Skin of body (tissue), 1 donor: ENCODE measurements at regions not wholly inside any gene's neighbourhood (a gene's known extent, or its start where the extent isn't known, plus 50 kb on each side); places are given as distances from the start of the nearest gene placed in this dataset.

Experiments
- DNase-seq: peaks from one replicate; lab custom pipeline; 2025; lab: John Stamatoyannopoulos, UW

DNA sequence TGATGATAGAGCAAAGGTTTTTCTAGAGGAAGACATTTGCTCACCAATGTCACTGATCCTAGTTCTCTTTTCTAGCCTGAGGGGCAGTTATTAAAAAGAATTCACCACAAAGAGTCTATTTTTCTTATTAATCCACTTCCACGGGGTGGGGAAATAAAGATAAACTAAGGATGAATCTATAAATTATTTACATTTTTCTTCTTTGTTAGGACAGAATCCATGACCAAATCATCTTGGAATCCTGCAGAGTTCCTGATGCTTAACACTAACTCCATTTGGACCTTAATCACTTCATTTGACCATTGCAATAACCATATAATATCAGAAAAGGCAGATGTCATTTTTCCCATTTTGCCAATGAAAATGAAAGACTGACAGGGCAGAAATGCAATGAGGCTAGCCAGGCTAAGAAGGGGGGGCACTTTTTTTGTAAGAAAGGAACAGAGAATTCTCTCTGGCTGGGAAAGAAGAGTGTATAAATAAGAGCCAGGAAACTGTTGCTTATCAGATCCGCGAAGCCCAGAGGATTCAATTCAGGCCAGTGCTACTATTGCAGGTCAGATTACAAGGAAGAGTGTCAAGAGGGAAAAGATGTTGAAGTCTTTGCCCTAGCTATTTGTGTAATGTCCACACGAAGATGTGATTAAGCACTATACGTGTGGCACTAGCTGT, 433.2 kb downstream of the TNS3 start:
- peak; percentile 25 for DNase-seq

DNA sequence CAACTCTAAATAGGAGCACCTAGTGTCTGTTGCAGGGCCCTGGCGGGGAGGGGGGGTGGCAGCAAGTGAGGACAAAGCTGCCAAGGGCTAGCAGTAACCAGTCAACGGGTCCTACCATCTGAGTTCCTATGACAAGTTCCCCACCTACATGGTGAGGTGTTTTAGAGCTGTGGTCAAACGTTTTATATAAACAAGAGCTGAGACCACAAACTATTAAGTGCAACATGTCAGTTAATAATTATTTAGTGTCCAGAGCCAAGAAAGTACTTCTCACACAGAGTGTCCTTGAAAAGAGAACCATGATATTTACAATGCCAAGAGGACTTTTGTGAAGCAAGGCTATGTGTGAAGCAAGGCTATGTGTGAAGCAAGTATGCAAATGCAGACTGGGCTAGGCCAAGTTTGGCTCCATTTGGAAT, 434.7 kb downstream of the TNS3 start:
- no peak for DNase-seq

DNA sequence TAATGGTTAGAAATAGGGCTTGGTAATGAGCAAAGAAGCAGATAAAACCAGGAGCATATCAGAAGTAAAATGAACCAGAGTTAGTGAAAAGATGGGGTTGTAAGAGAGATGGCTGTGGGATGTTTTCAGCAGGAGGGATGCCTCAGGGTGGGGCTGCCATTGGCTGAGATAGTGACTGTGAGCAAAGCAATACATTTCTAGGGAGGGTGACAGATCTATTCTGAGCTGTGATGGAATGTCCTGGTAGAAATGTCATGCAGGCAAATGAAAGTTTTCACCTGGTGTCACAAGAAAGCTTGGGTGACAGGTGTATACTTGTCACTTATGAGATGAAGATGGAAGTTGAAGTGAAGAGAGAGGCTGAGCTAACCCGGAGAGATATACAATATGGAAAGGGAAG, 435.9 kb downstream of the TNS3 start:
- DNase-seq, result no peak

DNA sequence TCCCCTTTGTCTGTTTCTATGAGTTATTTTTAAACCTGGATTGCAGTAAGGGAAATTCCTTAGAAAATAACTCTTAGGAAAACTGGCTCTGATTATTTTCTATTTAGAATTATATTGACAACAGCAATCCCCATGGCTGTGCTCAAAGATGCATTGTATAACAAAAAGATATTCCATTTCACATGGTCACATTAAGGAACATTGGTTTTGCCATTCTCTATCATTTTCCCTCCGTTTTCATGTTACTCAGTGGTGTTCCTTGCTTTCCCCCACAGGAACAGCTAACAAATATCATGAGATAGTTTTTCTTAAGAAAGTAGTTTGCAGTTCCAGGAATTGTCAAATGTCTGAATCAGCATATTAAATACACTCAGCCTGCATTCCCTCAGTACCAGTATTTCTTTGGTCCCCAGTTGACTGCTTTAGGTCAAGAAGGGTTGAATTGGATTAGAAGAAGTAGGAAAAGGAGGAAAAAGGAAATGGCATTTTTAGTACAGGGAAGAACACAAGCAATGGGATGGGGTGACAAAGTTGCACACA, 436.7 kb downstream of the TNS3 start:
- DNase-seq, result peak; percentile 25

DNA sequence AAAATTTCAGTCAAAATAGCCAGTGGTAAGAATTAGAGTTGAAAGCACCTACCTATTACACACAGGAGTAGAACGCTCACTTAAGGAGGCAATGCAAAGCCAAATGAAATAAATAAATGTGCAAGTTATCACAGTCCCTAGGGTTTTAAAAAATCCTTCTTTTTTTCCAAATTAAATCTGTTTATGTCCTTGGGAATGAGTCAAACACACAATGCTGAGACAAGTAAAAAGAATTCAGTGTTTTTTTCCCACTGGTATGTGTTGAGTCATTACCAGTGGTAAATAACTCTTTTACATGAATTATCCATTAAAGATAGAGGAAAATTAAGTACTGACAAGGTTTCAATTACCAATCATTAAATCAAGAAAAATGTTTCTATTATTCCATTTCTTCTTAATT, 438.6 kb downstream of the TNS3 start:
- no peak for DNase-seq

DNA sequence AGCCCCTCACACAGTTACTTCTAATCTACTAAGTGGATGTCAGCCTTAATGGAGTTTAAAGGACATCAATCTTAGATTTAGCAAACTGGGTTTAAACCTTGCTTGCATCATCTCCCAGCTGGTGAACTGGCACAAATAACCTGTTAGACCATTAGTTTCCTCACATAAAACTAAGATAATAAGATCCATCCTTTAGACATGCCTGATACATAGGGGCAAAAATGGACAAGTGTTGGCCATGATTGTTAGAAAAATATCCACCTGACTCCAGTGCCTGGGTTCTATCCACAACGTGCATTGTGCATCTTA, 439.1 kb downstream of the TNS3 start:
- no peak for DNase-seq

DNA sequence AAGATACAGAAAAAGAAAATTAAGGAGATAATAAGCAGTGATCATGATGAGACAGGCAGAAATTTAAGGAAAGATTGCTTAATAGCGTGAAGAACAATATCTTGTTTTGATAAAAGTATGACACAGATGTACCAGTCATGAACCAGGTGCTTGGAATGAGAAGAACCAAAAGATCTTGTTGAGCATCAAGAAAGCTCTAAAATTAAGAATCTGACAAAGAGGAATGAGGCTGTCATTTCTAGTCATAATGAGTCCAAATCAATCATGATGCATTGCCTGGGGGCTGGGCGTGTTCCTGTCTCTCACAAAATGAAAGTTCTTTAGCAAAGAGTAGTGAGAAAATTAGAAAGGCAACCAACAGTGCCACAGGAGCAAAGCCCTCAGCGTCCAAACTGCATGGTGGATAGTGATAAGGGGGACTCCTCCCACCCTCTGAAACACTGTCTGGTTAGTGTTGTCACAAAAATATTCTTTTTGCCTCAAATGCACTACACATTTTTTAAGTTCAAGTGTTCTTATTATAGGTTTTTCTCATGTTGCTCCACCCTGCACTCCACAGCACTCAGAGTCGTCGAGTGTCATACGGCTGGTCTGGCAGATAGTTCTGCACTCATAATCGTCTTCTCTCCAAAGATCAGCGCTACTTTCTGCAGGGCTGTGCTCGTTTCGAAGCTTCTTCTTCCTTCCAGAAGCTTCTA, 439.6 kb downstream of the TNS3 start:
- DNase-seq, result no peak

DNA sequence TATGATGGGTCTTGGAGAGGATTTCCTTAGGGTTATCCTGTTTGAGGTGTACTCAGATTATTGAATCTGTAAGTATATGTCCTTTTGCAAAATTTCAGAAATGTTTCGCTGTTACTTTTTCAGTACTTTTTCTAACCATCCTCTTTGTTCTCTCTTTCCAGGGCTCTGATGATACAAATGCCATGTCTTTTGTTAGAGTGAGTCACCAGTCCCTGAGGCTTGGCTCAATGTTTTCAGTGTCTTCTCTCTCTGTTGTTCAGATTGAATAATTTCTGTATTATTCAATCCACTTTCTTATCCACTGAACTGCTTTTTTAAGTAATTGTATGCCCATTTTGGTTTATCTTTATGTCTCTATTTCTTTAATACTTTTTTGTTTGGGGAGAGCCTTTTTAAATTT, 449.4 kb downstream of the TNS3 start:
- no peak for DNase-seq

DNA sequence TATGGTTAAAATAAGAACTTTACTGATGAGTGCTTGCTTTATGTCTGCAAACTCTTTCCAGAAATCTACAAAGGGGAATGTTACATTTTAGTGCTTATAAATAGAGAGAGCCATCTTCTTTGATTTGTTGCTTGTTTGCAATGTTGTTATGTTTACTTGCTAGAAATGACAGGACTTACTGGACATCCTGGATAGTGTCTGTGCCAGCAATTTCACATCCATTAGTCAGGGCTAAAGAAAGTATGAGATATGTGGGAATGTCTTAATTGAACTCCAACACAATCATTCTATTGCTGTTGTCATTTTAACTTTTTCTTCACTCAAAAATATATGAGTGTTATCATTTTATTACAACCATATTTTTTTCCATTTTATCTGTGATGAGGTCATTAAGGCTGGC, 453.2 kb downstream of the TNS3 start:
- peak; percentile 42 for DNase-seq

DNA sequence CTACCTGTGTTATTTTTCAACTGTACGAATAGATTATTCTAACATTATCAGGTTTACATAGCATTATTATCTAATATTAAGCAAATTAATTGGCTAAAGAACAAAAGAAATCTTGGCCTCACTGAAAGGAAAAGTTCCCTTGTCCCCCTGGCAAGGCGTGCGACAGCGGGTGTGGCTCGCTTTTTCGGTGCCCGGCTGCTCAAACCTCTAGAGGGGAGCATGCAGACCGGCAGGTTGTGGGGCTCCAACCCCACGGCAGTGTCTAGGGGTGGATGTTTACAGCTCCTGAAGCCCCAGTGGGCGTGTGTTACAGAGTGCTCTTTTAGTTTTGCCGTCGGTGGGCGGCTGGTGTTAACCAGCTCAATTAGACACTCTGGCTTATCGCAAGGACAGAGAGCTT, 456.4 kb downstream of the TNS3 start:
- no peak for DNase-seq

DNA sequence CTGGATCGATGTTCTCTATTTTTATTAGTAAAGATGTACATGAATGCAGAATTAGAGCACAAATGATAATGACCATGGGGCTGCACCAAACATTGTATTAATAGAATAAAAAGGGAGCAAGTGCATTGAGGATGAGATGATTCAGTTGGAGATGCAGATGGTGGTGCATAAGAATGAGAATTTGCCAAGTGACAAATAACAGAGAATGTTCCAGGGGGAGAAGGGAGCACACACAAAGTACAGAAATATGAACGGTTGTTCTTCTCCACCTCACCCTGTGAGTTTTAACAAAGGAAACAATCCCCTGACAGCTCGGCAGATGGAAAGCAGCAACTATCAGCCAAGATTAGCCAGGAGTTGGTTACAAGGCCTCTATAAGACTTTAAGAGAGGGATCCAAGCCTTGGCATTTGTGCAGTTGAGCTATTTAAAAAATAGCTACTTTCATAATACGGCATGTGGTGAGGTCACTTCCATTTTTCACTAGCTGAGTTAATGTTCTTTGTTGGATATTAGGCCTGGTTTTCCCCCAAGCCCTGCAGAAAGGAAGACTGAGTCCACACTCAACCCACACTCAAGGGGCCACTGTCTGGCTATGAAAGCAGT, 462.5 kb downstream of the TNS3 start:
- no peak for DNase-seq

DNA sequence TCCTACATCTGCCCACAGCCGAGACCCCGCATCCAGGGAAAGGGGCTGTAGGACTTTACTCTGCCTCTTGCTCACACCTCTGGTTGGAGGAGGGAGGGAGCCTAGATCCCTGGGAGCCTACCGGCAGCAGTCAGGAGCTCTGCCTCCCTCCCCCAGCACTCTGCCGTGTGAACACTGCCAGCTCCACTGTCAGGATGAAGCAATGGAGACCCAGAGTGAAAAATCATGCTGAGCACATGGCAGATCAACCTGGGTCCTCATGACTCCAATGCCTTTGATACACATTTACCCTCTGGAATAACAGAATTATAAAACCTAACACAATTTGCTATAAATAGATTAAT, 477.7 kb downstream of the TNS3 start:
- no peak for DNase-seq

DNA sequence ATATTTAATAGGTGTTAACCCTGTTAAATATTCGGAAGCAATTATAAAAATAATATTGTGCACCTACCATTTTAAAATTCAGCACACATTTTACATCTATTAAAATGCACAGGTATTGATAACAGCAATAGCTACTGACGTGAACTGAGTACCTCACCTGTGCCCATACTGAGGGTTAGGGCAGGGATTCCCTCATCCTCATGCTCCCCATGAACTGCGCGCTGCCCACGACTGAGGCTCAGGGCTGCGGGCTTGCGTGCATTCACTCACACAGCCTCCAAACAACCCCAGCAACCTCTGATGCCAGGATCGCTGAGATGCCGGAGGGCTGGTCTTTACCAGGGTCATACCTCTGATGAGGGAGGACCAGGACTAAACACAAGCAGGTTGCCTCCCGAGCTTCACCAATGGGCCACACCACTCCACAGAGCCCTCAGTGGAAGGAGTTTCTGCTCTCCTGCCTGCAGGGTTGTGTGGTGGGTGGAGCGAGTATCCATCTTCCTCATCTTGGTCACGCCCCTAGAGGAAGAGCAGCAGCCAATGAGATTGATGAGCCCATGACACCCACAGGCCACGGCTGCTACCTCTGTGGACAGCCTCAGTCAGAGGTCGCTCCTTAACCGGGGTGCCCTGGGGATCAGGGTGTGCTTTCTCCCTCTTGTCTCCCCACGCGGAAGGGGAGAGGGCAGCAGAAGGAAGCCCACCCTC, 478.3 kb downstream of the TNS3 start:
- no peak for DNase-seq

DNA sequence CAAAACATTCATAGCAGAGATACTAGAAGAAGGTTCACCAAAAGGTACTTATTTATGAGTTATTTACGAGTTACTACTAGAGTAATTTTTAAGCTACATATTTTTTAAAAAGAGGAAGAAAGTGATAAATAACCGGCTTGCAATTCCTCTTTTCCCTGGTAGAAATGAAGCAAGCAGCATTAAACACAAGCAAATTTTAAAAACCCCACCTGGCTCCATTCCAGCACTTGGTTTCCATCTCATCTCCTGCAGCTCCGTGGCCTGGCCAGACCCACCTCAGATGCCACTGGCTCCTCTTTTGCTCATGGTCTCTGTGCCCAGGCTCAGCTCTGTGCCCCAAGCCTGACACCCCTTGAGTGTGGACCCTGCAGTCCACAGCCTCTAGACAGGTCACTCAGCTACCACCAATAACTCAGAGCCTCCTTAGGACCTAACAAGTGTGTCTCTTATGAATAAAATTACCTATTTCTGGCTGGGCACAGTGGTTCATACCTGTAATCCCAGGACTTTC, 479.5 kb downstream of the TNS3 start:
- DNase-seq, result no peak

DNA sequence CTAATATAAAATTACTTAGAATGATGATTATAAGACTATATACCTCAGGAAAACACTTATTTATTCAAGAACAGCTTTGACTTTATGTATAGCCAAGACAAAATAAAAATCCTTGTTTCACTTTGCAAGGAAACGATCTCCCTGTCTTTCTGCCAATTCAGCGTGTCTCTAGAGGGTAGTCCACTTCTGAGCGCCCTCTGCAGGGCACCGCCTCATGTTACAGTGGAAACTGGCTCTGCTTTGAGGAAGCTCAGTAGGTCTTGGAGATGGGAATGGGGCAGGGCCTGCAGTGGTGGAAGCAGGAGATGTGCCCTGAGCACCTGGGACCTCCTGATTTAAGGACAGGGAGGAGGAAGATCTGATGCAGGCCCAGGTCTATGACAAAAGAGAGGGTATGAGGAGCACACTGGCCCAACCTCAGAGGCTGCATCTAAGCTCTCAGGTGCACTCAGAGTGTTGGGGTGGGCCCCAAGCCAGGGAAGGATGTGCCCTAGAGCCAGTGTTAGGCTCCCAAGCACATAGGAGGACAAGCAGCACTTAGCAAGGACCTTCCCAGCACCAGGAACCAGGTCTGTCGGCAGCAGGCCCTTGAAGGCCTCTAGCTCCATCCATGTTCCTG, 481.0 kb downstream of the TNS3 start:
- peak; percentile 72 for DNase-seq

DNA sequence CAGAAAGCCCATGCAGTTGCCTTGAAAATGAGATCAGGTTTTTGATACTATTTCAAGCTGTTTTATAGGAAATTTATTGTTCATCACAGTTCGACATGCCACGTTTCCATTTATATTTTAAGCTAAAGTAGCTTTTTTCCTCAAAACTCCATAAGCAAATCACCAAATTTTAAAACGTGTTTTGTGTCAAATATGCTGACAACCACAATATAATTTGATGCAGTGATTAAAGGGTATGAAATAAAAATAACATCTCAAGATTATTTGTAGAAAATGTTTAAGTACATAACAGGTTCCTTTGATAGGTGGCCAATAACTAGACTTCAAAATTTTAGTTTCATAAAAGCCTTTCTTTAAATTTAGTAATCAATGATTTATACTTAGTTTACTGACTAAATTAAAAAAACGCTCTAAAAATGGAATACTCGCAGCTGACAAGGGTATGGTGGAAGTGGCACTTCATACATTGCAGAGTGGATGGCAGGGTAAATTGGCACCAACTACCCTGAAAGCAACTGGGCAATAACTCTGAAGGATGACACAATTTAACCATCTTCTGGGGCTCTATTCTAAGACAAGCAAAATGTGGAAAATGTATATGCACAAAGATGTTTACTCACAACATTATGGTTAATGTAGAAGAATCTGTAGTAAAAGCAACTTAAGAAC, 481.6 kb downstream of the TNS3 start:
- no peak for DNase-seq

DNA sequence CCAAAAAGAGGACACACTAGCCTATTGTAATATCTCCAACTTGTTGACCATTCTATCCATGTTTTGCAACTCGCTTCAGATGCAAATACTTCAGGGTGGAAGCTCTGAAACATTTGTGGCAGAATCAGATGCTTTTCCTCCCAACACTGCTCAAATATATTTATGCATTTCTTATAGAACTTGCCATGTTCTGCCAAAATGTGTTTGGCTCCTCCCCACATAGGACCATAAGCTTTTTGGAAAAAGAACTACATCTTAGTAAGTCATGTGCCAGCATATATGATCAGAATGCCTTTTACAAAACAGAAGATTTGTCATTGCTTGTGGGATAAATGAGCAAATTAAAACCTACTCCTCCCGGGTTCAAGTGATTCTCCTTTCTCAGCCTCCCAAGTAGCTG, 484.5 kb downstream of the TNS3 start:
- no peak for DNase-seq

DNA sequence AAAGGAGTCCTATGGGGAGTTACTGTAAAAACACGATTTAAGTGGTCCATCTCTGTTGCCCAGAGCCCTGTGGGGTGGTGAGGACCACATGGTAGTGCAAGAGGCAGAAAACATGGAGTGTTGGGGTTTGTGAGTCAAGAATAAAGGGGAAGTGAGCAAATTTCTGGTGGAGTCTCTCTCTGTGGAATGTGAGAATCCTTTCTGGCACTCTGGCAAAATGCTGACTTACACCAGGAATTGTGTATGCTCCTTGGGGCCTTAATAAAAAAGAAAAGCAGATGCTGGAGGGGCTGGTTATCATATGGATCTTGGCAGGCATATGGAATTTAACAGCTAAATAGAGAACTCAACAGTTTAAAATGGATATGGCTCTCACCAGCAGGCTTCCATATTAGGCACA, 486.0 kb downstream of the TNS3 start:
- peak; percentile 93 for DNase-seq

DNA sequence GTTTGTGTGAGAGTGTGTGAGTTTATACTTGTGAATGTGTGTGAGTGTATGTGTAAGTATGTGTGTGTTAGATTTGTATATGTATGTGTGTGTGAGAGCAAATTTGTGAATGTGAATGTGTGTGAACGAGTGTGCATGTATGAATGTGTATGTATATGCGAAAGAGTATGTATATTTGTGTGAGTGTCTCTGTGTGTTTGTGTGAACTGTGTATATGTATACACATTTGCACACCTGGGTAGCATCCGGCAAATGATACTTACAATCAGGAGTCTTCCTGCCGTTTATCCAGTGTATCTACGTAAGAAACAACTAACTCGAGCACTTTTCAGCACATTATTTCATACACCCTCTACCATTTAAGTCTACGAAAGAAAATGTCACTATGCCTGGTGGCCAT, 487.4 kb downstream of the TNS3 start:
- DNase-seq, result no peak

DNA sequence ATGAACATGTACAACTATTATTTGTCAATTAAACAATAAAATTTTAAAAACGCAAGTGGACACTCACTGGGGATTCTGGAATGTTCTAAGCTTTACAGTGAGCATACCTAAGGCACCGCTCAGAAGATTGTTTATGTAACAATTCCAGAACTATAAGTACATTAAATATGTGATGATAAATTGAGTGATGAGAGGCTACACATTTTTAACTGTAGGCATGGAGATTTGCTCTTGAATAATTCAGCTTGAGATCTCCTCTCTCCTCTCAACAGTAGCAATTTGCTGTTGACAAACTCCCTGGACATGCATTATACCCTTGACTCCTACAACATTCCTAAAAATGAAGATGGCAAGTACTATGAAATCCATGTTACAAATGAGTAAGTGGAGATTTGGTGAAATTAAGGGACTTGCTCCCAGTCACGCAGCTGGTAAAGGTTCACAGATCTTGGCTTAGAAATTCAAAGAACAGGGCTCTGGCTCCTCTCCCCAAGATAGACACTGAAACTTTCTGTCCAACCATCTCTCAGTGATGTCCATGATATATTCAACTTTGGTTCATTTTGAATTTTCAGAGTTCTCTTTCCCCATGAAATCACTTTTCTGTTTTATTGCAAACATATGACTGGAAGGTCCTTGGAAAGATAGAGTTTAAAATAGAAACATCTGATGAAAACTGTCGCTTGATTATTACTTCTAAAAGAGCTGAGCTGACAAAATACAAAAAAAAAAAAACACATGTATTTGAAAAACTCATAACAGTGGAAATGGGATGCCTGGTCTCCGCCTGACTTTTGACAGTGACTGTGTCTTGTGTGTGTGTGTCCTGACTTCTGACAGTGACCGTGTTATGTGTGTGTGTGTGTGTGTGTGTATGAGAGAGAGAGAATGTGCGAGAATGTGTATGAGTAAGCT, 488.3 kb downstream of the TNS3 start:
- peak; percentile 92 for DNase-seq
